ENCODE measurements at regions not wholly inside any gene's neighbourhood (a gene's known extent, or its start where the extent isn't known, plus 50 kb on each side); places are given as distances from the start of the nearest gene placed in this dataset.

DNA sequence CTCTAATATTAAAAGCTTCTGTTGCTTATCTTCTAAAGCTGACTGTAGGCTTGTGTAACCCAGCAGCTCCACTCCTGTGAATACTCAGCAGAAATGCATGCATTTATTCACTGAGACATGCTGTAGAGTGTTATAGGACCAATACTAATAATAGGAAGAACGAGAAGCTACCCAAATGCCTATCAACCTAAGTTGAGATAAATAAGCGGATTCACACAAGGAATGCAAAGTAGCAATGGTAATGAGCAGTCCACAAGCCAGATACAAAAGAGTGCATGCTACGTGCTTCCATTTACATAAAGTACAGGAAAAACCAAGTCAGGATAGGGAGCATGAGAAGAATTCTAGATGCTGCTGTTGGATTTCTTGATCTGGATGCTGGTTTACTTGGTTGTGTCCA lies 155.9 kb downstream of the AASDH start (continued):
- TF ChIP-seq, protein P1, sequence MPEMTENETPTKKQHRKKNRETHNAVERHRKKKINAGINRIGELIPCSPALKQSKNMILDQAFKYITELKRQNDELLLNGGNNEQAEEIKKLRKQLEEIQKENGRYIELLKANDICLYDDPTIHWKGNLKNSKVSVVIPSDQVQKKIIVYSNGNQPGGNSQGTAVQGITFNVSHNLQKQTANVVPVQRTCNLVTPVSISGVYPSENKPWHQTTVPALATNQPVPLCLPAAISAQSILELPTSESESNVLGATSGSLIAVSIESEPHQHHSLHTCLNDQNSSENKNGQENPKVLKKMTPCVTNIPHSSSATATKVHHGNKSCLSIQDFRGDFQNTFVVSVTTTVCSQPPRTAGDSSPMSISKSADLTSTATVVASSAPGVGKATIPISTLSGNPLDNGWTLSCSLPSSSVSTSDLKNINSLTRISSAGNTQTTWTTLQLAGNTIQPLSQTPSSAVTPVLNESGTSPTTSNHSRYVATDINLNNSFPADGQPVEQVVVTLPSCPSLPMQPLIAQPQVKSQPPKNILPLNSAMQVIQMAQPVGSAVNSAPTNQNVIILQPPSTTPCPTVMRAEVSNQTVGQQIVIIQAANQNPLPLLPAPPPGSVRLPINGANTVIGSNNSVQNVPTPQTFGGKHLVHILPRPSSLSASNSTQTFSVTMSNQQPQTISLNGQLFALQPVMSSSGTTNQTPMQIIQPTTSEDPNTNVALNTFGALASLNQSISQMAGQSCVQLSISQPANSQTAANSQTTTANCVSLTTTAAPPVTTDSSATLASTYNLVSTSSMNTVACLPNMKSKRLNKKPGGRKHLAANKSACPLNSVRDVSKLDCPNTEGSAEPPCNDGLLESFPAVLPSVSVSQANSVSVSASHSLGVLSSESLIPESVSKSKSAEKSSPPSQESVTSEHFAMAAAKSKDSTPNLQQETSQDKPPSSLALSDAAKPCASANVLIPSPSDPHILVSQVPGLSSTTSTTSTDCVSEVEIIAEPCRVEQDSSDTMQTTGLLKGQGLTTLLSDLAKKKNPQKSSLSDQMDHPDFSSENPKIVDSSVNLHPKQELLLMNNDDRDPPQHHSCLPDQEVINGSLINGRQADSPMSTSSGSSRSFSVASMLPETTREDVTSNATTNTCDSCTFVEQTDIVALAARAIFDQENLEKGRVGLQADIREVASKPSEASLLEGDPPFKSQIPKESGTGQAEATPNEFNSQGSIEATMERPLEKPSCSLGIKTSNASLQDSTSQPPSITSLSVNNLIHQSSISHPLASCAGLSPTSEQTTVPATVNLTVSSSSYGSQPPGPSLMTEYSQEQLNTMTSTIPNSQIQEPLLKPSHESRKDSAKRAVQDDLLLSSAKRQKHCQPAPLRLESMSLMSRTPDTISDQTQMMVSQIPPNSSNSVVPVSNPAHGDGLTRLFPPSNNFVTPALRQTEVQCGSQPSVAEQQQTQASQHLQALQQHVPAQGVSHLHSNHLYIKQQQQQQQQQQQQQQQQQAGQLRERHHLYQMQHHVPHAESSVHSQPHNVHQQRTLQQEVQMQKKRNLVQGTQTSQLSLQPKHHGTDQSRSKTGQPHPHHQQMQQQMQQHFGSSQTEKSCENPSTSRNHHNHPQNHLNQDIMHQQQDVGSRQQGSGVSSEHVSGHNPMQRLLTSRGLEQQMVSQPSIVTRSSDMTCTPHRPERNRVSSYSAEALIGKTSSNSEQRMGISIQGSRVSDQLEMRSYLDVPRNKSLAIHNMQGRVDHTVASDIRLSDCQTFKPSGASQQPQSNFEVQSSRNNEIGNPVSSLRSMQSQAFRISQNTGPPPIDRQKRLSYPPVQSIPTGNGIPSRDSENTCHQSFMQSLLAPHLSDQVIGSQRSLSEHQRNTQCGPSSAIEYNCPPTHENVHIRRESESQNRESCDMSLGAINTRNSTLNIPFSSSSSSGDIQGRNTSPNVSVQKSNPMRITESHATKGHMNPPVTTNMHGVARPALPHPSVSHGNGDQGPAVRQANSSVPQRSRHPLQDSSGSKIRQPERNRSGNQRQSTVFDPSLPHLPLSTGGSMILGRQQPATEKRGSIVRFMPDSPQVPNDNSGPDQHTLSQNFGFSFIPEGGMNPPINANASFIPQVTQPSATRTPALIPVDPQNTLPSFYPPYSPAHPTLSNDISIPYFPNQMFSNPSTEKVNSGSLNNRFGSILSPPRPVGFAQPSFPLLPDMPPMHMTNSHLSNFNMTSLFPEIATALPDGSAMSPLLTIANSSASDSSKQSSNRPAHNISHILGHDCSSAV (CRISPR knock-in tag; IDR thresholded peaks at IDR 0.05; ENCODE audit: borderline replicate concordance): no peak
- no peak for TF ChIP-seq ZNF136 (CRISPR knock-in tag; IDR thresholded peaks at IDR 0.05; ENCODE audit: low read depth)
- TF ChIP-seq CBX2 (IDR thresholded peaks at IDR 0.05; ENCODE audit: low read depth, low read length): no peak
- no peak for TF ChIP-seq CBX2 (CRISPR knock-in tag; IDR thresholded peaks at IDR 0.05; ENCODE audit: low read depth)
- TF ChIP-seq MAFF (IDR thresholded peaks at IDR 0.05; ENCODE audit: low read depth, low read length): no peak
- TF ChIP-seq HOXA7 (CRISPR knock-in tag; IDR thresholded peaks at IDR 0.05): no peak

DNA sequence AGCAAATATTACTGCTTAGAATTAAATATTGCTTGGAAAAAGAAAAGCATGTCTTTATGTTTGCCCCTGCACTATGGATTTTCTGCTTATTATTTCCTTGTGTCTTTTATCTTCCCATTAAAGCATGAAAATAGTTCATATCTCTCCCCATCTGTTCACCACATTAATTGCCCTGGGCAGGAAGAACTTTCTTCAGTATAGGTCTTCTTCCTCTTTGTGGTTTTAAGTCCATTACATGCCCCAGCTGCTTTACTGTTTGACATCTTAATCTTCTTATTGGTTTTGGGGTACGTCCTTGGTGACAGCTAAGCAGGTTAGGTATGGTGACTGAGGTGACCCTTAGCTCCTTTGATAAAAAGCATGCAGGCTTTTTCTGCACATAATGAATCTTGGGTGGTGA lies 157.3 kb downstream of the AASDH start:
- Histone ChIP-seq H3K4me2 (ENCODE audit: low read depth, low read length) (no peak overlapping the region), H3K27me3 (ENCODE audit: control insufficient read depth in 1 of 2, insufficient read depth in 2 of 2, low read length in 2 of 2) (no peaks in the 10 kb centered on the region), H4K20me1 (ENCODE audit: insufficient read depth, low read length) (no peaks in the 10 kb centered on the region), H2AFZ (ENCODE audit: low read length) (no peak overlapping the region), H3K4me1 (ENCODE audit: insufficient read depth, low read length) (no peaks in the 10 kb centered on the region), H3K79me2 (ENCODE audit: insufficient read depth, low read length) (no peaks in the 10 kb centered on the region), H3K9me3 (ENCODE audit: low read length) (no peaks in the 10 kb centered on the region), H3K27ac (ENCODE audit: extremely low read length, insufficient read depth, low read length) (no peak overlapping the region), H3K4me3 (replicated peaks in 1 of 3; ENCODE audit: insufficient read depth in 1 of 3, low read depth in 2 of 3, low read length in 3 of 3) (no peak overlapping the region), H3K9ac (ENCODE audit: insufficient read depth, low read depth, low read length) (no peak overlapping the region), H3K36me3 (replicated peaks in 1 of 2; ENCODE audit: control insufficient read depth in 1 of 2, insufficient read depth in 2 of 2, low read length in 2 of 2) (no peaks in the 10 kb centered on the region)
- DNase-seq (ENCODE audit: low spot score): no peak
- FAIRE-seq: no peak
- BruUV-seq (replicated peaks): no TSS peak
- 32% methylated on average over 1 of the region's 1 CpG for WGBS (ENCODE audit: low lambda C conversion rate)
- intact Hi-C loops (cut with micrococcal nuclease; ENCODE audit: unreplicated experiment) (no loop called here), in situ Hi-C loops (cut with HindIII; ENCODE audit: extremely low pct_ligation_motif_present, low pct_unique_long_range_greater_than_20kb) (no loop called here)
- no peak for ATAC-seq
- ChIA-PET CTCF (ENCODE audit: low intra/inter-chr PET ratio, low total read pairs) (no interaction called here), POLR2A (no interaction called here)
- no peak for TF ChIP-seq MBNL3 (CRISPR knock-in tag; conservative IDR thresholded peaks at IDR 0.05)
- no peak for TF ChIP-seq ZNF75D (CRISPR knock-in tag; IDR thresholded peaks at IDR 0.05; ENCODE audit: borderline replicate concordance)
- no peak for TF ChIP-seq BCL6 (CRISPR knock-in tag; IDR thresholded peaks at IDR 0.05)
- TF ChIP-seq TOE1 (CRISPR knock-in tag; IDR thresholded peaks at IDR 0.05): no peak
- TF ChIP-seq, protein P2, sequence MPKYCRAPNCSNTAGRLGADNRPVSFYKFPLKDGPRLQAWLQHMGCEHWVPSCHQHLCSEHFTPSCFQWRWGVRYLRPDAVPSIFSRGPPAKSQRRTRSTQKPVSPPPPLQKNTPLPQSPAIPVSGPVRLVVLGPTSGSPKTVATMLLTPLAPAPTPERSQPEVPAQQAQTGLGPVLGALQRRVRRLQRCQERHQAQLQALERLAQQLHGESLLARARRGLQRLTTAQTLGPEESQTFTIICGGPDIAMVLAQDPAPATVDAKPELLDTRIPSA (CRISPR knock-in tag; IDR thresholded peaks at IDR 0.05; ENCODE audit: borderline replicate concordance): no peak
- TF ChIP-seq, protein P3, sequence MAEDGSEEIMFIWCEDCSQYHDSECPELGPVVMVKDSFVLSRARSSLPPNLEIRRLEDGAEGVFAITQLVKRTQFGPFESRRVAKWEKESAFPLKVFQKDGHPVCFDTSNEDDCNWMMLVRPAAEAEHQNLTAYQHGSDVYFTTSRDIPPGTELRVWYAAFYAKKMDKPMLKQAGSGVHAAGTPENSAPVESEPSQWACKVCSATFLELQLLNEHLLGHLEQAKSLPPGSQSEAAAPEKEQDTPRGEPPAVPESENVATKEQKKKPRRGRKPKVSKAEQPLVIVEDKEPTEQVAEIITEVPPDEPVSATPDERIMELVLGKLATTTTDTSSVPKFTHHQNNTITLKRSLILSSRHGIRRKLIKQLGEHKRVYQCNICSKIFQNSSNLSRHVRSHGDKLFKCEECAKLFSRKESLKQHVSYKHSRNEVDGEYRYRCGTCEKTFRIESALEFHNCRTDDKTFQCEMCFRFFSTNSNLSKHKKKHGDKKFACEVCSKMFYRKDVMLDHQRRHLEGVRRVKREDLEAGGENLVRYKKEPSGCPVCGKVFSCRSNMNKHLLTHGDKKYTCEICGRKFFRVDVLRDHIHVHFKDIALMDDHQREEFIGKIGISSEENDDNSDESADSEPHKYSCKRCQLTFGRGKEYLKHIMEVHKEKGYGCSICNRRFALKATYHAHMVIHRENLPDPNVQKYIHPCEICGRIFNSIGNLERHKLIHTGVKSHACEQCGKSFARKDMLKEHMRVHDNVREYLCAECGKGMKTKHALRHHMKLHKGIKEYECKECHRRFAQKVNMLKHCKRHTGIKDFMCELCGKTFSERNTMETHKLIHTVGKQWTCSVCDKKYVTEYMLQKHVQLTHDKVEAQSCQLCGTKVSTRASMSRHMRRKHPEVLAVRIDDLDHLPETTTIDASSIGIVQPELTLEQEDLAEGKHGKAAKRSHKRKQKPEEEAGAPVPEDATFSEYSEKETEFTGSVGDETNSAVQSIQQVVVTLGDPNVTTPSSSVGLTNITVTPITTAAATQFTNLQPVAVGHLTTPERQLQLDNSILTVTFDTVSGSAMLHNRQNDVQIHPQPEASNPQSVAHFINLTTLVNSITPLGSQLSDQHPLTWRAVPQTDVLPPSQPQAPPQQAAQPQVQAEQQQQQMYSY (CRISPR knock-in tag; IDR thresholded peaks at IDR 0.05): no peak
- no peak for TF ChIP-seq MLLT10 (CRISPR knock-in tag; IDR thresholded peaks at IDR 0.05)

Data from HepG2 (cell line).